Prostate gland (tissue), 2 donors: ENCODE measurements at regions not wholly inside any gene's neighbourhood (a gene's known extent, or its start where the extent isn't known, plus 50 kb on each side); places are given as distances from the start of the nearest gene placed in this dataset.

ENCODE experiments used
- DNase-seq: peaks from one replicate; pipeline ENCODE4 v3.0.0-alpha.2; 2019; ENCODE audit warnings: low spot score
- H3K27ac ChIP-seq, 2 donors: fragments of 200-600 bp; sonication (generic); 2 replicates each; pipeline ENCODE4 v1.5.1; 2017 to 2019
- H3K27me3 ChIP-seq: fragments of 200-600 bp; sonication (generic); replicated peaks from 2 replicates; pipeline ENCODE4 v1.5.1; 2019; ENCODE audit not compliant: insufficient read depth
- H3K36me3 ChIP-seq, 2 donors: fragments of 200-600 bp; sonication (generic); 1 replicate in 1 of 2; 2 replicates in 1 of 2; pipeline versions ENCODE4 v1.5.1 to v1.8.1; 2017 to 2019
- H3K4me1 ChIP-seq: fragments of 200-600 bp; sonication (generic); replicated peaks from 2 replicates; pipeline ENCODE4 v1.5.1; 2019
- H3K4me3 ChIP-seq, 2 donors: fragments of 200-600 bp; sonication (generic); 2 replicates each; pipeline ENCODE4 v1.5.1; 2017 to 2019
- H3K9me3 ChIP-seq: fragments of 200-600 bp; sonication (generic); 2 replicates; pipeline ENCODE4 v1.5.1; 2017
- POLR2A ChIP-seq: fragments of 450-650 bp; IDR thresholded peaks from one replicate; pipeline ENCODE4 v1.6.1; 2016; ENCODE audit warnings: antibody characterized with exemption, mild to moderate bottlenecking
- POLR2AphosphoS5 ChIP-seq: sonication (generic); formaldehyde crosslinking; IDR thresholded peaks from one replicate; pipeline ENCODE4 v1.6.1; 2017; ENCODE audit warnings: antibody characterized with exemption
- WGBS: methylation state at CpG from one replicate; pipeline ENCODE4 v1.1.5; 2018; 5-methylcytosine and 5-hydroxymethylcytosine counted together
- intact Hi-C: fragments of 100-400 bp; cut with DNase I; formaldehyde crosslinking; loops from one replicate; pipeline ENCODE4 v1.14.2; 2022
- TF ChIP-seq, protein P1 (sequence below), 4 experiments: fragments of 200-600 bp in 2 of 4; fragments of 450-650 bp in 2 of 4; sonication (generic) in 2 of 4; IDR thresholded peaks; 1 replicate in 3 of 4; 2 replicates in 1 of 4; pipeline ENCODE4 v1.5.1; 2016 to 2019; ENCODE audit warnings: antibody characterized with exemption in 4 of 4, mild to moderate bottlenecking in 2 of 4, moderate library complexity in 2 of 4

DNA sequence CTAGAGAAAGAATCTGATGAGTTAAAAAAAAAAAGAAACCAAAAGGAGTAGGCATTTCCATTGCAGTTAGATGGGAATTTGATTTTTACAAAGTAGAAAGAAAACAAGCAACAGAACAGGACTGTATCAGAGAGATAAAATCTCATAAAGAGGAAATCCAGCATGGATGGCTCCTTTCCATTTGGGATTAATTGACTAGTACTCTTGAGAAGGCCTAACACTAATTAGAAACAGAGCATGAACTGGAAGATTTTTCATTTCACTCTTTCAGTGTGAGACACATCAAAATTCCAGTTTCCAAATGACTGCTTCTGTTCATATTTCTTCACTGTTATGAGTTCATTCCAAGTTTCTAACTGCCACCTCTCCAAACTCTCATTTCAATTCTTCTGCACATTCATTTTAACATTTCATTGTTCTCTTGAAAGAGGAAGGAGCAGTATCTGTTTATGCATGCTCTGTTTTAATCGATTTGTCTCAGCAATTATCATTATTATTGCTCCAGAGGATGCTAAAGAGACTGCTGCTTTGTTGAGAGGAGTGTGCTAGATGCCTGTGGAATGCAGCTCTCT lies 108.8 kb upstream of the PIEZO2 start:
- no peaks in the 10 kb centered on the region for H3K9me3 ChIP-seq
- H3K27me3 ChIP-seq: no peaks in the 10 kb centered on the region
- intact Hi-C loops: no loop called here
- no peak overlapping the region for H3K4me3 ChIP-seq
- no peaks in the 10 kb centered on the region for H3K36me3 ChIP-seq
- WGBS: 52% methylated on average over 1 of the region's 1 CpG
- H3K27ac ChIP-seq: no peak overlapping the region
- TF ChIP-seq POLR2A (no peak), POLR2AphosphoS5 (no peak)
- TF ChIP-seq, protein P1, sequence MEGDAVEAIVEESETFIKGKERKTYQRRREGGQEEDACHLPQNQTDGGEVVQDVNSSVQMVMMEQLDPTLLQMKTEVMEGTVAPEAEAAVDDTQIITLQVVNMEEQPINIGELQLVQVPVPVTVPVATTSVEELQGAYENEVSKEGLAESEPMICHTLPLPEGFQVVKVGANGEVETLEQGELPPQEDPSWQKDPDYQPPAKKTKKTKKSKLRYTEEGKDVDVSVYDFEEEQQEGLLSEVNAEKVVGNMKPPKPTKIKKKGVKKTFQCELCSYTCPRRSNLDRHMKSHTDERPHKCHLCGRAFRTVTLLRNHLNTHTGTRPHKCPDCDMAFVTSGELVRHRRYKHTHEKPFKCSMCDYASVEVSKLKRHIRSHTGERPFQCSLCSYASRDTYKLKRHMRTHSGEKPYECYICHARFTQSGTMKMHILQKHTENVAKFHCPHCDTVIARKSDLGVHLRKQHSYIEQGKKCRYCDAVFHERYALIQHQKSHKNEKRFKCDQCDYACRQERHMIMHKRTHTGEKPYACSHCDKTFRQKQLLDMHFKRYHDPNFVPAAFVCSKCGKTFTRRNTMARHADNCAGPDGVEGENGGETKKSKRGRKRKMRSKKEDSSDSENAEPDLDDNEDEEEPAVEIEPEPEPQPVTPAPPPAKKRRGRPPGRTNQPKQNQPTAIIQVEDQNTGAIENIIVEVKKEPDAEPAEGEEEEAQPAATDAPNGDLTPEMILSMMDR (IDR thresholded peaks at IDR 0.05): no peak
- DNase-seq: no peak
- no peaks in the 10 kb centered on the region for H3K4me1 ChIP-seq

DNA sequence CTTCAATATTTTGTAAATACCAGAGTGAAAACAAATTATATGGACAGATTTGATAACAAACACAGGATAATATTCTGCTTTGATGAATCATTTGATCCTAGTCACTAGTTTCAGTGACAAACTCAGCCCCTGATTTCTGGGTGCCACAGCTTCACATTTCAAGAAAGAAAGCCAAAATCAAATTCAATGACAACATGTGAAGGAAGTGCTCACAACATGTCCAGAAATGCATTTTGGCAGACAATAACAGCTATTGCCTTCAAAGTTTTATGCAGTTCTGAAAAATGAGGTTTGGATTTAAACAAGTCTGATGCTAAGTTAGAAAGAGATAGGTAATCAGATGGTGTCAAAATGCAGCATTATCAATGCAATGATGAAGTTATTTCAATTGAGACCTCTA lies 106.9 kb upstream of the PIEZO2 start:
- no peak for DNase-seq
- H3K36me3 ChIP-seq: no peaks in the 10 kb centered on the region
- intact Hi-C loops: no loop called here
- no peak for TF ChIP-seq POLR2A
- TF ChIP-seq, protein P1 (IDR thresholded peaks at IDR 0.05): no peak
- TF ChIP-seq POLR2AphosphoS5: no peak
- no peak overlapping the region for H3K4me3 ChIP-seq
- no peak overlapping the region for H3K27ac ChIP-seq
- H3K27me3 ChIP-seq: no peaks in the 10 kb centered on the region
- H3K4me1 ChIP-seq: no peaks in the 10 kb centered on the region
- no peaks in the 10 kb centered on the region for H3K9me3 ChIP-seq

DNA sequence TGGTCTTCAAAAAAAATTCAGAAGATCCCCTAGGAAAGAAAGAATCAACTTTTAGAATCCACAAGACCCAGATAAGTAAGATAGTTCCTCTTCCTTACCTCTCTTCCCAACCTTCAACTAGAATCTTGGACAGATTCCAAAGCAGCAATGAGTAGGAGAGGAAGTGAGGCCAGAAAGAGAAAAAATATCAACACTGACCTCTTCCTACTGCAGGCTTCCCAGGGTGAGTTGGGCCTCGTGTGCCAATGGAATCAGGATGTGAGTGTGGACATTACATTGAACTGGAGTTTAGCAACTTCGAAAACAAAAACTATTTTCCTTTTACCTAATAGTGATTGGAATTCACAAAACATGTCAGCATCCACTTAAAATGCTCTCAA lies 102.5 kb upstream of the PIEZO2 start:
- intact Hi-C loops: no loop called here
- no peaks in the 10 kb centered on the region for H3K4me1 ChIP-seq
- no peak for DNase-seq
- H3K27ac ChIP-seq: no peak overlapping the region
- H3K27me3 ChIP-seq: no peaks in the 10 kb centered on the region
- WGBS: 52% methylated on average over 2 of the region's 2 CpGs
- H3K36me3 ChIP-seq: no peaks in the 10 kb centered on the region
- no peak for TF ChIP-seq POLR2AphosphoS5
- TF ChIP-seq POLR2A: no peak
- TF ChIP-seq, protein P1 (IDR thresholded peaks at IDR 0.05): no peak
- no peaks in the 10 kb centered on the region for H3K9me3 ChIP-seq
- no peak overlapping the region for H3K4me3 ChIP-seq

DNA sequence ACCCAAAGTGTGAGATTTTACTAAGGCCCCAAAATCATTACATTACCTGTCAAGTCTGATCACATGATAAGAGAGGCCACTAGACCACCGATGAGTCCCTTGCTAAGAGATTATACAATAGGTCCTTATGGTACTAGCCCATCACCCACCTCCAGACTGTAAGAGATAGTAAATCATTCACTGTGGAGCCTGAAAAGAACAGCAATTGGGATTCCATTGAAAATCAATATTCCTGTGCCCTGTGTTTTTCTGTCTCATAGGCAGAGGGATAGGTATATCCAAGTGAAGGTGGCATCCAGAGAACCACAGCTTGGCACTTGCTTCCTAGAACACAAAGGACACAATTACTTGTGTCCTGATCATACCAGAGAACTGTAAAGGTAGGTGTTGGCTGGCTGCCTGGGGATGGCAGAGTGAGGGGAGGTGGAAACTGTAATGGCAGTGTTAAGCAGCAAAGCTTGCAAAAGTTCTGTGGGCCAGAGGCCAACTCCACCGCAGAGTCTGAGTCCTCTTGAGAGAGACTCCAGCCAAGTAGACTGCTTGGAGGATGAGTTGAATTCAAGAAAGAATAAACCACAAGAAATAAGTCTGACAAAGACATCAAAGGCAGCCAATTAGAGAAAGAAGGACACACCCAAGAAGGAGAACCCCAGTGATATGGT lies 102.0 kb upstream of the PIEZO2 start:
- Histone ChIP-seq H3K9me3 (no peaks in the 10 kb centered on the region), H3K36me3 (no peaks in the 10 kb centered on the region), H3K4me3 (no peak overlapping the region), H3K27me3 (no peaks in the 10 kb centered on the region), H3K4me1 (no peaks in the 10 kb centered on the region), H3K27ac (no peak overlapping the region)
- no peak for DNase-seq
- TF ChIP-seq POLR2AphosphoS5 (no peak), POLR2A (no peak)
- TF ChIP-seq, protein P1 (IDR thresholded peaks at IDR 0.05): no peak
- intact Hi-C loops: no loop called here
- 51% methylated on average over 2 of the region's 2 CpGs for WGBS

DNA sequence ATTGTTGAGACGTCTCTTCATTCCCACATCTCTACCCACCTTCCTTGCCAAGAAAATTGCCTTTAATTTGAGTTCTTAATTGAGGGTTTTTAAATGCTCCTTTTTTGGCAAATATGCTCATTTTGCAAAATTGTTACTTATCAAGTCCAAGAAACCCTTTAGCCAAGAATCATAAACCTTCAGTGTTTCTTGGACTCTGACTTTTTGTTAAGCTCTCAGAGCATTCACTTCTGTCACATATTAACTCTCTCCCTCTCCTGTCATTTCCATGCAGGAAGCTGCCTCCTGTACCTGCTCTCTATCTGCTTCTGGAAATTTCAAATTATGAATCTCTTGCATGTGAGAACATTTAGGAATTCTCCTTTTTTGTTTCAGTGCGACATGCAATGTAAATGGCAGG lies 100.0 kb upstream of the PIEZO2 start:
- Histone ChIP-seq H3K36me3 (no peaks in the 10 kb centered on the region), H3K27ac (no peak overlapping the region), H3K27me3 (no peaks in the 10 kb centered on the region), H3K4me1 (no peaks in the 10 kb centered on the region), H3K9me3 (no peaks in the 10 kb centered on the region), H3K4me3 (no peak overlapping the region)
- DNase-seq: no peak
- no peak for TF ChIP-seq POLR2A
- TF ChIP-seq, protein P1 (IDR thresholded peaks at IDR 0.05): no peak
- no peak for TF ChIP-seq POLR2AphosphoS5
- WGBS: 66% methylated on average over 2 of the region's 2 CpGs
- intact Hi-C loops: no loop called here
